ENCODE measurements at regions not wholly inside any gene's neighbourhood (a gene's known extent, or its start where the extent isn't known, plus 50 kb on each side); places are given as distances from the start of the nearest gene placed in this dataset.

DNA sequence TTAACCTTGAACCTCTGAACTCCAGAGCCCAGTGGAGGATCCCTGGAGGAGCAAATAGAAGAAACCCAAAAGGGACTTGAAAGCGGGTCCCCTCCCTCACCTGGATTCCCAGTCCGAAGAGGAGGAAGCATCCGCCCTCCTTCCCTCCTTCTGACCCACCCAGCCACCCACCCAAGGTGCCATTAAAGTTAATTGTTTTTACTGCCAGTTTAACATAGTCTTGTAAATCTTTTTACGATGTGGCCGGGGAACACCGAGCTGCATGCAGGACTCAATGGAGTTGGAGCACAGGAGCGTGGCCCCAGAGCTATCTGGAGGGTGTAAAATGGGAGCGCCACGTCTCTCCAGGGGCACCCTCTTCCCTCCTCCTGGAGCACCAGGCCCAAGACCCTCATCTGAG lies 49.9 kb upstream of the TBX3 start:
- TF ChIP-seq, protein P1, sequence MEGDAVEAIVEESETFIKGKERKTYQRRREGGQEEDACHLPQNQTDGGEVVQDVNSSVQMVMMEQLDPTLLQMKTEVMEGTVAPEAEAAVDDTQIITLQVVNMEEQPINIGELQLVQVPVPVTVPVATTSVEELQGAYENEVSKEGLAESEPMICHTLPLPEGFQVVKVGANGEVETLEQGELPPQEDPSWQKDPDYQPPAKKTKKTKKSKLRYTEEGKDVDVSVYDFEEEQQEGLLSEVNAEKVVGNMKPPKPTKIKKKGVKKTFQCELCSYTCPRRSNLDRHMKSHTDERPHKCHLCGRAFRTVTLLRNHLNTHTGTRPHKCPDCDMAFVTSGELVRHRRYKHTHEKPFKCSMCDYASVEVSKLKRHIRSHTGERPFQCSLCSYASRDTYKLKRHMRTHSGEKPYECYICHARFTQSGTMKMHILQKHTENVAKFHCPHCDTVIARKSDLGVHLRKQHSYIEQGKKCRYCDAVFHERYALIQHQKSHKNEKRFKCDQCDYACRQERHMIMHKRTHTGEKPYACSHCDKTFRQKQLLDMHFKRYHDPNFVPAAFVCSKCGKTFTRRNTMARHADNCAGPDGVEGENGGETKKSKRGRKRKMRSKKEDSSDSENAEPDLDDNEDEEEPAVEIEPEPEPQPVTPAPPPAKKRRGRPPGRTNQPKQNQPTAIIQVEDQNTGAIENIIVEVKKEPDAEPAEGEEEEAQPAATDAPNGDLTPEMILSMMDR (IDR thresholded peaks at IDR 0.05), result no peak
- TF ChIP-seq POLR2A (IDR thresholded peaks at IDR 0.05), result no peak

Measured in lower leg skin (tissue), 3 donors.